CD4-positive, alpha-beta T cell treated with Interleukin-12 subunit alpha and Interleukin-12 subunit beta, for 1 hour (primary cell): ENCODE measurements at regions not wholly inside any gene's neighbourhood (a gene's known extent, or its start where the extent isn't known, plus 50 kb on each side); places are given as distances from the start of the nearest gene placed in this dataset.

Experiments
- DNase-seq: peaks from one replicate; pipeline ENCODE4 v3.0.0-alpha.2; 2020

DNA sequence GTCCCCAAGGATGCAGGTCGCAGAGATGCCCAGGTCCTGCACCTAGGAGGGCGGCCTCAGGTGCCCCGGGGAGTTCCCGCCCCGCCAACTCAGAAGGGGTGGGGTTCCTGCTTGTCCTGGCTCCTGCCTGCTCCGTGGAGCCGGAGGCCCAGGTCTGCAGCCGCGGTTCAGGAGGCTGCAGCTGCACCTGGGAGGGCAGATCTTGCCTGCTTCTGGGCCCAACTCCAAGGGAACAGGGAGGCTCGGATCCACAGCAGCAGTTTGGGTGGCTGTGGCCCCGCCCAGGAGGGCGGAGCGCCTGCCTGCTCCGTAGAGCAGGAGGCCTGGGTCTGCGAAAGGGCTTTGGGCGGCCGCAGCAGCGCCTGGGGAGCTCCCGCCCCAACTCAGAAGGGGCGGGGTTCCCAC lies 108.2 kb upstream of the EGR2 start:
- no peak for DNase-seq

DNA sequence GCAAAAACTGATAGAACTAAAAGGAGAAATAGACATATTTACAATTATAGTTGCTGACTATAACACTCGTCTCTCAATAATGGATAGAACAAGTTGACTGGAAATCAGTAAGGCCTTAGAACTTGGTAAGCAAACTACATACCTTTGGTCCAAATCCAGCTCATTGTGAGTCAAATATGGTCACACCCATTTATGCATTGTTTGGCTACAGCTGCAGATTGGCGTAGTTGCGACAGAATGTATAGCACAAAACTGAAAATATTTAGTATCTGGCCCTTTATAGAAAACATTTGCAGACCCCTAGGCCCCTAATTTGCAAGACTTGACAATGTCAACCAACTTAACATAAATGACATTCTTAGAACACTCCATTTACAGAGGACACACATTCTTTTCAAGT lies 103.6 kb upstream of the EGR2 start:
- DNase-seq: no peak

DNA sequence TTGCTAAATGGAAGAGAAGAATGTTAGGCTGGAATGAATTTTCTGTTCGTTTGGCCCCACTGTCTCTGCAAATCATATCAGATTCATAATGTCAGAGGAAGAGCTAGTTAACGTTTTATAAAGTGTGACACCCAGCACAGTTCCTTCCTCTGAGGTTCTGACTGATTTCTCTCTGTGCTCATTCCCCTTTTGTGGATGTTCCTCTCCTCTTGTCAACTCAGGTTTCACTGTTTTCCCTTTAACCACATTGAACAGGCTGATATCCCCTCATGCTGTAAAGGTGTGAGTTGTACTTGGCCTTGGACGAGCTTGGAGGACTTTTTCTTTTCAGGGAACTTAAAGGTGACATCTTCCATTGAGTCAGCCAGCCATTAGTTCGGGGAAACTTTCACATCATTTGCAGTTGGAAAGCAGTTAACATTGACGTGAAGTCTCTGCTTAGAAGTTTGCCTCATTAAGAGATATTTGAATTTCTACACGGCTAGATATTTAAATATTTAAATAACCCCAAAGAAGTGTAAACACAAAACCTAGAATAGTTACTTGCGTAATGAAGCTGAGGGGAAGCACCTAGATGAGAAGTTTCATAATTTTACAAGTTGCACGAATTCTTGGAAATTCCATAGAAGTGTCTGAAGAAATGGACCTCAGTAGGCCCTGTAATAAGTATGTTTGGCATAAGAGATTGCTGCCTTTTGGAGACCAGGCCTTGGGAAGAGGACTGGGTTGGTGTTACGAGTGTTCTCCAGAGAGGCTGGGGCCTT lies 101.5 kb upstream of the EGR2 start:
- no peak for DNase-seq

DNA sequence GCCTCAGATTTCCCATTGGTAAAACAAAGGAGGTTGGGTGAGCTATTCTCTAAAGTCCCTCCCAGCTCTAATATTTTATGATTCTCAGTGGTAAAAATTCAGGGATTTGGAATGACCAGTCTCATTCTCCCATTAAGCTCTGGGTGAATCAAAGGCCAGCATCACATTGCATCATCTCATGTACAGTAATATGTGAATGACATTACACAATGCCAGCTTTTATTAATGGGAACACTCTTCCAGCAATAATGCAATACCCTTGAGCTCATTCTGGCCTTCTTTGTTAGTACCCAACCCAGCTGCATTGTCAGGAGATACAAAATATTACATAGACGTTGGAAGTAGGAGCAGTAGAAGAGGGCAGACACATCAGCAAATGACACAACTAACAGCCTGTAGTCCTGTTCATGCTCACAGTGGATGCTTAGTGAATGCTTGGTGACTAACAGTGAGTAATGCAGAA lies 100.0 kb upstream of the EGR2 start:
- DNase-seq: no peak

DNA sequence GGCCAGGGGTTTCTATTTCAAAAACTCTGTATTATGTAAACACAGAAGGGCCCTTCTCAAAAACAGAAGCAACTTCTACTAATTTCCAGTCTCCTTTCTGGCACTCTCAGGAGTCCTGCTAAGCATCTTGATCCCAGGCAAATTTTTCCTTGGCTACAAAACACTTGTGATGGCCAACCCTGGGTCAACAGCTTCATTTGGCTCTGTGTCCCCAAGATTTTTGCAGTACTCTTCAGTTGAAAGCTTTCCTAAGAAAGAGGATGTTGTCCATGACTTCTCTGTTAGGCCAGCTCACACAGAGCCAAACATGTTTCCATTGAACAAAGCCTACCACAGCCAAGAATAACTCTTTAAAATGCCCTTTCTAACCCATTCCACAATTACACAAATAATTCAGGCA lies 99.0 kb upstream of the EGR2 start:
- DNase-seq: no peak

DNA sequence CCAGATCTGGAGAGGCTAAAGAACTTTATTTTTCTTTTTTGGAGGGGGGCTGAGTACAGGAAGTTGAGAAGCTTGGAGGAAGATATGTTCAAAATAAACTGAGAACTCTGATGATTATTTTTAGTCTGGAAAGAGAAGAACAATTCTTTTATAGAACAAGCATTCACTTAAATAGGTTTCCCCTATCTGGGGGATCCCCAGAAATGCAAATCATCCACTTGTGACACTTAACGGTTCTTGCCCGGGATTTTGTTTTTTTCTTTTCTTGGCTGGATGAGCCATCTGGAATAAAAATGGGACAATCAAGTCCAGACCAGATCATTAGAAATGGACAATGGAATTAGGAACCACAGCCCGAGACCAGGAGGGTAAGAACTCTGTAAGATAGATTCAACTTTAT lies 95.9 kb upstream of the EGR2 start:
- no peak for DNase-seq

DNA sequence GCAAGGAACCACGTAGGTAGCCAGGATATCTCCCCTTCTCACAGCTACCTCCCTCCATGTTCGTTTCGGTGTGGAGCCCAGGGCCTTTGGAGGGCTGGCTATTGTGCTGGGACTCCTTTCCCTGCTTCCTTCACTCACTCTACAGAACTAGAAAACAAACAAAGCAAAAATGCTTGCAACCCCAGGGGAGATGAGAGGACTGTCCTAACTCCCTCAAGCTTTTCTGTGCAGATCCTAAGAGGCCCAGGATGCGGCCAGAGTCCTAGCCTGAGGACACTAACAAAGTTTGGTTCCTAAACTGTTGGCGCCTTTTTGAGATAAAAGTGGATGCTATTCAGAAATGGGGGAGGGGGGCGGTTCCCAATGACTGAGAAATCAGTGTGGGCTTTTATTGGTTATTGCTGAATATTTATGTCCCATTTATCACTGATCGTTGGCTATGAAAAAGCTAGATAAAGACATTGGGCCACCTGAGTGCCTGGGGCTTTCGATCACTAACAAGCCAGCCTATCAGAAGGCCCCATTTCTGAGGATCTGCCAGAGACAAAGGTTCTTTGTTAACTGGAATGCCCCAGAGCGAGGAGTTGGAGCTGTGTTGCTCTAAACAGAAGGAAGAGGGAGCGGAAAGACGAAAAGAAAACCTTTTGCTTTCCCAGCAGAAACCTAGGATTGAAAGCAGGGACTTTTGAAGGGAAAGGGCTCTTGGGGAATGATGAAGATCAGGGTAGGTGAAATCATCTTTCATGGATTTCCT lies 95.2 kb upstream of the EGR2 start:
- DNase-seq: no peak

DNA sequence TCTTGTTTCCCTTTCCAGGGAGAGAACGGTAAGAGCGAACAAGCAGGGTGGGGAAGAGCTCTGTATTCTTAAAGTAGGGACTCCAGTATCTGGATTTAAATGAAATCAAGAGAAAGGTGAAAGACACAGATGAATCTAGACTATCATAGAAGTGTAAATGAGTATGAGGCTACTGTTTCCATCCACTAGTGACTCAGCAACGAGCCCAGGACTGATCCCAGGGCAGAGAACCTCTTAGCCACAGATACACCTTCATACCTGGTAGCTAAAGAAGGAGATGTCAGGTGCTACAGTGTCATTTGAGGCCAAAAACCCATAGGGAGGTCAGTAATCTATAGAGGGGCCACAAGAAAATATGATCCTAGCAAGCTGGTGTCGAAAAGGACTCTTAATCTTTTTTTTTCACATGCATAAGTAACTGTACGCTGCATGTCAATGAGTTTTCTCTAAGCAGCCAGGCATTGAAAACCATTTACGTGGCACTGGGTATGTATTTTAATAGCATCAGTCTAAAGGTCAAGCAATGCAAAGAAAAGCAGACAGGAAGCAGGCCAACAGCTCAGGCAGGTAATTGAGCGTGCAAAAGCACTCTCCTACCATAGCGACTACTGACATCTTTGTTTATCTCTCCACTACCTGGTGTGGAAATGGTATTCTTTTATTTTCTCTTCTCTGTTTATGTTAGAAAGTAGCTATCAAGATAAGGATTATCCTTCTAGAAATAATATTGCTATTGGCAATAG lies 91.5 kb upstream of the EGR2 start:
- no peak for DNase-seq

DNA sequence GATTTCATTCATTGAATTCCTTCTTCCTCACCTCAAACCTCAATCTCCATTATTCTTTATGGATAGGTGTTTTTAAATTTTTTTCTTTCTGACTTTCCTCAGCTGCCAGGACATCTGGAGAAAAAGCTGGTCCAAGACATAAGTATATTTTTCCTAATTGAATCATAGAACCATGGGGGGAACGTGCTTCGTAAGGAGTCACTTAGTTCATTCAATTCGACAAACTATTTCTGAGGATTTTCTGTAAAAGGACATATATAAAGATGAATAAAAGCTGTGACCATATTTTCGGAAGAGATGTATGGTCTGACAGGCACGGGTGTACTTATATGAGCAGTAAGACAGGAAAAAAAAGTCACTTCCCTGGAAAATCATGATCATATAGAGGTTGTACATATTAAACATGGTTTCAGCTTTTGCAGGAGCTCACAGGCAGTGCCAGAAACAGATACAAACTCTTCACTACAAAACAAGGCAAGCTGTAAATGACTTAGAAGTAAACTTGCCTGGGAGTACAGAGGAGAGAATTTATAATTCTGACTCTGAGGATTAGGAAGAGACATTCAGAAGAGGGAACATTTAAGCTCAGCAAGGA lies 88.2 kb upstream of the EGR2 start:
- no peak for DNase-seq

DNA sequence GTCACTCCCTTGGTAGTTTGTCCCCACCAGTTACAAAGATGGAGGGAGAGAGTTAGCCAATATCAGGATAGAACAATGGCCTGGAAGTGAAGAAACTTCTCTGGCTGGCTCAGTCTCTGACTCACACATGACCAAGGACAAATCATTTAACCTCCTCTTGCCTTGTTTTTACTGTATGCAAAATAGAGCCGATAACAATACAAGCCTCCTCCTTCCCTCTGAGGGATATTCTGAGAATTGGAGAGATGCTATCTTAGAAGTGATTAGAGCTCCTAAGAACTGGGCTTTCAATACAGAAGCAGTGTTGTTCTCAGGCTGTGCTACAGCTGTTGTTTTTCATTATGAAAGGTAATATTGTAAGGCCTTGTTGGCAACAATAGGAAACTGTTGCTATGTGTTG lies 87.7 kb upstream of the EGR2 start:
- no peak for DNase-seq

DNA sequence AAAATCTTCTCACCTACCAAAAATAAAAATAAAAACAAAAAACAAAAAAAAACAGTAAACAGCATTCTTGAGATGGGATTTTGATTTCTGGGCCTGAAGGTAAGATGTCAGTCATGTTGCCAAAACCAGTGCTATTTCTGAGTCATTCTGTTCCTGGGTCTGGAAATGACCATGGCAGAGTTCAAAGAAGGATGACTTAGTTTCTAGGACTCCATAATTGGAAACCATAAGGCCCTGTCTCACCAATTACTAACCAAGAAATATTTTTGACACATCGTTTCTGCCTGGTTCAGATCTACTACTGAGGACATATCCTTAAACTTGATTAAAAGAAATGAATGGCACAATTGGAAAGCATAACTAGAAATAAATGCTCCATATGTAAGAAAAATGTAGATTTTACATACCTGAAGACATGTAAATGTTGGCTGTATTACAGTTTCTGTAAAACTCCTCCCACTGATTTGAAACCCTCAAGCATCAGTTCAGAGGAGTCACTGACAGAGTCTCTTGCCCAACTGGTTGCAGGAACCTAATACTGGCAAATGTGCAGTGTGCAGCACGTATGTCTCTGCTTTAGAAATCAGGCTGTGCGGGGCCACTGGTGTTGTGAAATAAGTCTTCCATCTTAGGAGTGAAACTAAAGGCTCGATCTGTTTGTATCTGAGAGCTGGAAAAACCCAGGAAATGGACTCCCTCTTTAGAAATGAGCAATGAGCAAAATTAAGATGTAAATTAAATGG lies 84.8 kb upstream of the EGR2 start:
- no peak for DNase-seq

DNA sequence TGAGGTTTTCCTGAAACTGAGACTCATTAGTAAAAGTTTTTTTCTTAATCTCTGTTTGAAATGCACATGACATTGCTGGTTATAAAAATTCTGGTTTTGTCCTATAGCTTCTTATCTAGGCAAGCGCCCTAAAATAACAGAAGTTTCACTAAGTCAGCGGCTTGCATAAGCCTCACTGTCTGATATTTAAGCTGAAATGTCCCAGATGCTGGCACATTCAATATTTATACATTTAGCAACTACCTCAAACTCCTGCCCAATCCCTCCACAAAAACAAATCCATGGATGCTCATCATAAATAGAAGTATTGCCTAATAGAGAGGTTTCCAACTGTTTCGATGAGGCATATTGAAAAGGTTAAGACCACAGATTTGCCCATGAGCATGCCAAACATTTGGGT lies 83.1 kb upstream of the EGR2 start:
- no peak for DNase-seq

DNA sequence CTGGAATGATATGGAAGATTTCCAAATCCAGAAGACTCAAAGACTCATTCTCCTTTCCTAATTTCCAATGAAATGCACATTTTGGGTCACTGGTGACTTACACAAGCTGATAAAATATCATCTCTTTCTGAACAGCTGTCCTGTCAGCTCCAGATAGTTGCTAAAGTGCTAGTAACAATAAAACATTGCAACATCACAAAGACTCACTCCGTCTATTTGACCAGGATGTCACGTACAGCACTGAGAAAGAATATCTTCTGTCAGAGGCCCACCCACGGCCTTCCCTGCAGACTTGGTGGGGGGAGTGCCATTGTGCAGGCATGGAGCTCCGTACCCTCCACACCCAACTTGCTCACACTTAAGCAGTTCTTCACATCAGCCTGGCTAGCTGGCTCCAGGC lies 78.9 kb upstream of the EGR2 start:
- DNase-seq: no peak

DNA sequence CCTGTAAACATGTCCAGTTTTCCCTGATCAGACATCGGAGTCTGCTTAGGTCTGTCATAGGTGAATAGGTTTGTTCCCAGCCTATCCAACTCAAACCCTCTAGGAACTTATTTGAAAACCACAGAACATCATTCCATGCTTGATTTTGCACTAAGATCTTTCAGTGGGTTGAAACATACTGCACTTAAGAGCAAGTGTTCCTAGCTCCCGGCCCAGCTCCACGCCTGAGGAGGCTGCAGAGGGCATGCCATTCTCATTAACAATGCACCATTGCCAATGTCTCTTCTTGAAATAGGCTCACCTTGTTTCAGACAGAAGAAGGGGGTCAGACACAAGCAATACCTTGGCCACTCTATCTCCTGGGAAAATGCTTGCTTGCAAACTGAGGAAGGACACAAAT lies 78.0 kb upstream of the EGR2 start:
- DNase-seq: no peak

DNA sequence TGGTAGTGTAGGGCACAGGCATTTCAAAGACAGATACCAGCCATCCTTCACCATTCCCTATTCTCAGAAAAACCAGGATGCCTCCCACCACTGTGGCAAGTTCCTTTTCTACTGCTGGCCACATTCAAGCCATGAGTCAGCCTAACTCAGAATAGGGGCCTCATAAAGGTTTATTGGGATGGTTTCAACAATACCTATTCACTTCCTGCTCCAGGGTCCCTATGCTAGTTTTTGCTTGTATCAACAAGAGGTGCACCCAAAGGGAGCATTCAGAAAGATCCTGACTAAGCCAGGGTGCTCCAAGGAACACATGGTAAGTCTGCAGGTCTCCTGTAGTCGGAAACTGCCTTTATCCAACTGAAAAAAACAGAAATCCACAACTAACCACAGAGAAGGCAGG lies 76.9 kb upstream of the EGR2 start:
- DNase-seq: no peak

DNA sequence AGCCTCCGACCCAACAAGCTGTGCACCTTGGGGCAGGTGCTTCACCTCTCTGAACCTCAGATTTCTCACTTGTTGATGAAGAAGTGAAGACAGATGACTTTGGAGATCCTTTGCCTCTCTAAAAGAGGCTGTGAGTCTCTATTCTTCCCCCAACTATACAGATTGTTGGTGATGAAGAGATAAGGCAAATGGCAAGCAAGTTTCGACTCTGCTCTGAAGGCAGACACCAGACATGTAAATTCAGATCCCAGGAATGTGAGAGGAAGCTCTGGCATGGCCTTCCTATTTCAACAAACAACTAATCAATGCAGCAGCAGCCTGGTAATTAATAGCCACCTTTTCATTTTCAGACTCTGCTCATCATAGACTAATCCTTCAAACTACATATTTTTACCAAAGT lies 74.2 kb upstream of the EGR2 start:
- DNase-seq: no peak

DNA sequence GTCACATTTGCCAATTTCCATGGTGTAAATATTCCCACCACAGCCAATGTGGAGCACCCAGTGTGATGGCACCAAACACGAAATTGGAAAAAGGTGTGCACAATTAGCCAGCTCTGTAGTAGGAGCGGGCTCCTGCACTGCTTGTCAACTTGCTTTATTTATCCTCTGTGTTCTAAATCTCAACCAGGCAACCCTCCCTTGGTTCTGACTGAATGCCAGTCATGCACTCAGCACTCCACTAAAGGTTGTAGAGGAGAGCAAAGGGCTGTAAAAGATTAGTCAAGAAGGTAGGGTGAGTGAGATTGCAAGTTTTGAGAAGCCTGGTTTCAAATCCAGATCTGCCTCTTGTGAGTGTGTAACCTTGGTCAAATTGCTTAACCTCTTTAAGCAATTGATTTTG lies 71.5 kb upstream of the EGR2 start:
- no peak for DNase-seq

DNA sequence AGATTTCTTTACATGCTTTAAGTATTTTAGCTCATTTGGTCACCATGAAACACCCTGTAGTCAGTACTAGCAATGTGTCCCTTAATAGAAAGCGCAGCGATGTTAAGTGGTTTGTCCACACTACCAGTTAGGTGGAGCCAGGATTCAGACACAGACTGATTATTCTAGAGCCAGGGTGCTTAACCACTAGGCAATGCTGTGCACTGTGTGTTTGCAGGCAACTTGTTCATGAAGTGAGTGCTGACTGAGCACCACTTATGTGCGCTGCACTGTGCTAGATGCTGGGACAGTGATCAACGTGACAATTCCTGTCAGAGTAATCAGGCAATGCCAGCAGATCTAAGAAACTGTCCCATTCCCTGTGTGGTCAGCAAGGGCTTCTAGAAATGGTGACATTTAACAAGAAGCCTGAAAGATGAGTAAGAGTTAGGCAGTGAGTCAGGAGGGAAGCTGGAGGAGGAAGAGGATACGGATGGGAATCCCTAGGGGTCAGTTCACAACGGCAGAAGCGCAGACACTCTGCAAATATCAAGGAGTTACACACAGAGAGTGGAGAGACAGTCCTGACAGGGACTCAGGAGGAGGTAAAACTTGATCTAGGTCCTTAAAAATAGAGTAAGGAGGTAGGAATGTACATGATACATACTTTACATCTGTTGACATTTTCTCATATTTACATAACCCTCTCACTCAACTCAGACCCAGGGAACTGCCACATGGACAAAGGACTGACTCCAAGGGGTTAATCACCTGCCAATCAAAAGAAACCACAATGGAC lies 69.7 kb upstream of the EGR2 start:
- no peak for DNase-seq

DNA sequence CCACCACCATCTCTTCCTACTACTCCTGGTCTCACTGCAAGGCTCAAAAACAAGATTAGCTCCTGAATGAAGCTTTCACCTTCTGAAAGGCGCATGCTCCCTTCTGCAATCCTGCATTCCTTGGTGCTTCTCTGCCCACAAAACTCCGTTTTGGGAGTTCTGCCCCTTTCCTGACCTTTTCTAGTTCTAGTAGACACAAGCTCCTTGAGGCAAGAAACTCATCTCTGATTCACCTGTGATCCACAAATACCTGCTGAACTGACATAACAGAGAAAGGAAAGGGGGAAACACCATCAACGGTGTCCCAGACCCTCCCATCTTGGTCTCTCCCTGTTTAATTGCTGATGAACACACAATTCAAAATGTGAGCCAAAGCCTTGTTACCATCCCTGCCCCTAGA lies 64.0 kb upstream of the EGR2 start:
- no peak for DNase-seq

DNA sequence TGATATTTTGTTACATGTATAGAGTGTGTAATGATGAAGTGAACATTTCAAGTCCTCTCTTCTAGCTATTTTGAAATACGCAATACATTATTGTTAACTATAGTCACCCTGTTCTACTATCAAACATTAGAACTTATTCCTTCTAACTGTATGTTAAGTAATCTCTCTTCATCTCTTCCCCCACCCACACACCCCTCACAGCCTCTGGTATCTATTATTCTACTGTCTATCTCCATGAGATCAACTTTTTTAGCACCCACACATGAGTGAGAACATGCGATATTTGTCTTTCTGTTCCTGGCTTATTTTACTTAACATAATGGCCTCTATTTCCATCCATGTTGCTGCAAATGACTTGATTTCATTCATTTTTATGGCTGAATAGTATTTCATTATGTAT lies 57.7 kb upstream of the EGR2 start:
- DNase-seq: no peak

DNA sequence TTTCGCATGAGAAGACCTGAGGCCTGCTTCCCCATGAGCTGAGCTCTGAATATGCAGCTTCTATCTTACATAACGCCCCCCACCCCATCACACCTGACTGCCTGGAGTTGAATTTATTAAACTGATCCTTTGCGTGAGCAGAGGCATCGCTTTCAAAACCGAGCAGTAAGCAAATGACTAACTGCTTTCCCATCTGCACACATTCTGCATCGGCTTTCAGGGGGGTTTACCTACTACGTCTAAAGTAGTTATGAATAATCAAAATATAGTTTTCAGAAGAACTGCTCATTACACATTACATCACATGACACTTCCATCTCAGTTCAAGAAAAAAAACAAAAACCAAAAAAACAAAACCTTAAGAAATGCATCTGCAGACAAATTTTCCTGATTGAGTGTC lies 54.7 kb upstream of the EGR2 start:
- DNase-seq: no peak

DNA sequence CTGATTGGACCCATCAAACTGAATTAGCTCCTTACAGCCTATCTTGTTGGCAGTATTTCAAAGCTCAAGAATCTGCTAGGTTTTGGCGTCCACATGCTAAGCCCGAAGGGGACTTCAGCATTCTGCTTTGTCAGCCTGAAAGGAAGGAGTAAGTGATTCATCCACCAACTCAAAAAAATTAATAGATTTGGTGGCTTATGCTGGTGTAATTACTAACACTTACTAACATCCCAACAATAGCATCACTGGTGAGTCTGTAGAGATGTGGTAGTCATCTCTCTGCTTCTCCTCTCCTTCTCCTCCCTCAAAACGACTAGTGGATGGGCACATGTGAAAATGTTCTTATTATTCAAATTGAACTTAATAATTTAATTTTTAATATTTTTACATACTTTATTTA lies 53.8 kb upstream of the EGR2 start:
- no peak for DNase-seq
